ENCODE measurements at regions not wholly inside any gene's neighbourhood (a gene's known extent, or its start where the extent isn't known, plus 50 kb on each side); places are given as distances from the start of the nearest gene placed in this dataset.
"Not testable (repeated sequence)": the region's sequence is repeated elsewhere in the genome, so short reads cannot be mapped to it uniquely, and the experiment has no call there.

DNA sequence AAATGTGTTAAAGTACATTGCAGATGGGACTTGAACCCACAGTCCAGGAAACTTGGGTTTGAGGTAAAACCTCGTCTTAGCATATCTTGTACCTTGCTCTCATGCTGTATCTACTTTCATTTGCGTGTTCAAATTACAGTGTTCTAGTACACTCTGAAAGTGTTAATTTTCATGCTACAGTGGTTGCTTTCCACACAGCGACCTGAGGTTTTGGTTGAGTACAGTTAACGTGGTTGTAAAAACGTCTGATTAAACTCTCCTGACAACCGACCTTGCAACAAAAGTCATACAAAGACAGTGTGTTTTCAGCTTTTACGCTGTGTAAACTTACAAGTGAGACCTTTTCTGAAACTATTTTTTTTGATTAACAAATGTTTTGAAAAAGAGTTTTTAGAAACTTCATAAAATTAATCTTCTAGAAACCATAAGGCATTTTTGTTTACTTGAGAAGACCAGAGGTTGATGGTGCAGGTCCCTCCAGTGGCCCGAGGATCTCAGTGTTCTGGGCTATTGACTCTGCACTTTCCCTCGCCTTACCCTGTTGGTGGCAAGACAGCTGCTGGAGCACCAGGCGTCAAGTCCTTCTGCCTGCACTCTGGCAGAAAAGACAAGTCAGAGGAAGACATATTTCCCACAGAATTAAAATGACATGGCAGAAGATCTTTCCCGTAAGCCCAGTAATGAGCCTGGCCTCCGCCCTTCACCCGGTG lies 334.0 kb downstream of the THBS2 start:
- no peak for DNase-seq (ENCODE audit: low read depth, low spot score)
- Histone ChIP-seq H3K4me3 (ENCODE audit: insufficient read length, low read depth) (no peak overlapping the region), H3K27me3 (ENCODE audit: insufficient read depth, insufficient read length) (no peaks in the 10 kb centered on the region), H3K9ac (ENCODE audit: insufficient read length, low read depth) (no peak overlapping the region), H3K4me1 (ENCODE audit: insufficient read depth, insufficient read length) (no peaks in the 10 kb centered on the region), H3K9me3 (ENCODE audit: insufficient read depth, low read length) (no peaks in the 10 kb centered on the region), H3K36me3 (ENCODE audit: insufficient read depth, insufficient read length, low read length) (no peaks in the 10 kb centered on the region)
- no peak for TF ChIP-seq YY1 (IDR thresholded peaks at IDR 0.05; ENCODE audit: insufficient read depth, insufficient read length)
- TF ChIP-seq SUZ12 (IDR thresholded peaks at IDR 0.05; ENCODE audit: extremely low read depth, insufficient read depth, insufficient read length): no peak
- TF ChIP-seq ZNF274 (IDR thresholded peaks at IDR 0.05; ENCODE audit: low read depth, low read length): no peak

GRCh38 chr6:168916576-168917211 lies 337.0 kb downstream of the THBS2 start:
- TF ChIP-seq YY1 (IDR thresholded peaks at IDR 0.05; ENCODE audit: insufficient read depth, insufficient read length): no peak
- no peak for TF ChIP-seq ZNF274 (IDR thresholded peaks at IDR 0.05; ENCODE audit: low read depth, low read length)
- TF ChIP-seq SUZ12 (IDR thresholded peaks at IDR 0.05; ENCODE audit: extremely low read depth, insufficient read depth, insufficient read length): no peak
- Histone ChIP-seq H3K4me3 (ENCODE audit: insufficient read length, low read depth) (no peak overlapping the region), H3K9me3 (ENCODE audit: insufficient read depth, low read length) (no peaks in the 10 kb centered on the region), H3K36me3 (ENCODE audit: insufficient read depth, insufficient read length, low read length) (no peaks in the 10 kb centered on the region), H3K9ac (ENCODE audit: insufficient read length, low read depth) (no peak overlapping the region), H3K27me3 (ENCODE audit: insufficient read depth, insufficient read length) (no peaks in the 10 kb centered on the region), H3K4me1 (ENCODE audit: insufficient read depth, insufficient read length) (no peaks in the 10 kb centered on the region)
- DNase-seq (ENCODE audit: low read depth, low spot score): no peak

DNA sequence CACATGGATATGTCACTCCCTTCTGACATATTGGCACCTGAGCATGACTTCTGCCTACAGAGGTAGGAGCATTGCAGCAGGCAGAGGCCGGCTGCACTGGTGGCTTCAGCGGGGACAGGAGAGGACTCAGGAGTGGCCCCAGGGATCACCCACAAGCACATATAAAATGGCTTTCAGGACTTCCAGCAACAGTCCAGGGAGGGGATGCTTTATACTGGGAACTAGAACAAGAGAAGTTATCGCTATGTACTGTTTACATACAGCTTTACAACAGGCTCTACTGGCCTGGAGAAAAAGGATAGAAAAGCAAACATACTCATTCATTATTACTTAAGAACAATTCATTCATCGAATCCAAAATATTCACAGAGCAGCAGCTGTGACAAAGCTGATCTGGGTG lies 337.8 kb downstream of the THBS2 start:
- Histone ChIP-seq H3K4me1 (ENCODE audit: insufficient read depth, insufficient read length) (no peaks in the 10 kb centered on the region), H3K27me3 (ENCODE audit: insufficient read depth, insufficient read length) (no peaks in the 10 kb centered on the region), H3K9ac (ENCODE audit: insufficient read length, low read depth) (no peak overlapping the region), H3K4me3 (ENCODE audit: insufficient read length, low read depth) (no peak overlapping the region), H3K9me3 (ENCODE audit: insufficient read depth, low read length) (no peaks in the 10 kb centered on the region), H3K36me3 (ENCODE audit: insufficient read depth, insufficient read length, low read length) (no peaks in the 10 kb centered on the region)
- TF ChIP-seq SUZ12 (IDR thresholded peaks at IDR 0.05; ENCODE audit: extremely low read depth, insufficient read depth, insufficient read length) (no peak), ZNF274 (IDR thresholded peaks at IDR 0.05; ENCODE audit: low read depth, low read length) (no peak), YY1 (IDR thresholded peaks at IDR 0.05; ENCODE audit: insufficient read depth, insufficient read length) (no peak)
- no peak for DNase-seq (ENCODE audit: low read depth, low spot score)

- Histone ChIP-seq H3K9me3 (ENCODE audit: insufficient read depth, low read length) (no peaks in the 10 kb centered on the region), H3K4me1 (ENCODE audit: insufficient read depth, insufficient read length) (no peaks in the 10 kb centered on the region), H3K27me3 (ENCODE audit: insufficient read depth, insufficient read length) (no peaks in the 10 kb centered on the region), H3K4me3 (ENCODE audit: insufficient read length, low read depth) (no peak overlapping the region), H3K9ac (ENCODE audit: insufficient read length, low read depth) (no peak overlapping the region), H3K36me3 (ENCODE audit: insufficient read depth, insufficient read length, low read length) (no peaks in the 10 kb centered on the region)
- no peak for DNase-seq (ENCODE audit: low read depth, low spot score)
- TF ChIP-seq ZNF274 (IDR thresholded peaks at IDR 0.05; ENCODE audit: low read depth, low read length) (no peak), YY1 (IDR thresholded peaks at IDR 0.05; ENCODE audit: insufficient read depth, insufficient read length) (no peak), SUZ12 (IDR thresholded peaks at IDR 0.05; ENCODE audit: extremely low read depth, insufficient read depth, insufficient read length) (no peak)
These were observed 338.4 kb downstream of the THBS2 start for GRCh38 chr6:168915242-168915641.

DNA sequence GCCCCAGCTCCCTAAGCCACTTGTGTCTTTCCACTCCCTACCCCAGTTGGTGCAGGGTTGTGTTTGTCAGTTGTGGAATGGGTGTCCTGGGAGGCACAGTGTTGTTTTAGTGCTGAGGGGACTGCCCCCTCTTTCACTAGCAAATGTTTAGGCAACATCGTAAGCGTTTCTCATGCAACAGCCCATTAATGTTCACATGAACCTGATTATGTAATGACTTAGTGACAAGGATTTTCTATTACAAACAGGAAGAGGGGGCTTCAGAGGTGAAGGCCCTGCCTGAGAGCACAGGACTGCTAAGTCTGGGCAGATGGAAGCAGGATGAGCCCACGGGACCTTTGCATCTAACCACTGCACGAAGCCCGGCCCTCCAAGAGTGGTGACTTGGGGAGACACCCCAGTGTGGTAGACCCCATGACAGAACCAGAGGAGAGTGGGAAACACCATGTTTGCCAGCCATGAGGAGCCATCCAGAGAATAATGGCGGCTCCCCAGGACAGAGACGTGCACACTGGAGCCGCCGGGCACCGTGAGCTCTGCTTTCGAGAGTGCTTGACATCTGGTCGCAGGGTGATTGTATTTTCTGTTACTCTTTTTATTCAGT lies 339.7 kb downstream of the THBS2 start:
- H3K27me3 ChIP-seq (ENCODE audit: insufficient read depth, insufficient read length): no peaks in the 10 kb centered on the region
- no peaks in the 10 kb centered on the region for H3K36me3 ChIP-seq (ENCODE audit: insufficient read depth, insufficient read length, low read length)
- H3K4me3 ChIP-seq (ENCODE audit: insufficient read length, low read depth): no peak overlapping the region
- no peaks in the 10 kb centered on the region for H3K4me1 ChIP-seq (ENCODE audit: insufficient read depth, insufficient read length)
- TF ChIP-seq ZNF274 (IDR thresholded peaks at IDR 0.05; ENCODE audit: low read depth, low read length) (no peak), YY1 (IDR thresholded peaks at IDR 0.05; ENCODE audit: insufficient read depth, insufficient read length) (no peak), SUZ12 (IDR thresholded peaks at IDR 0.05; ENCODE audit: extremely low read depth, insufficient read depth, insufficient read length) (no peak)
- H3K9ac ChIP-seq (ENCODE audit: insufficient read length, low read depth): no peak overlapping the region
- DNase-seq (ENCODE audit: low read depth, low spot score): no peak
- no peaks in the 10 kb centered on the region for H3K9me3 ChIP-seq (ENCODE audit: insufficient read depth, low read length)

DNA sequence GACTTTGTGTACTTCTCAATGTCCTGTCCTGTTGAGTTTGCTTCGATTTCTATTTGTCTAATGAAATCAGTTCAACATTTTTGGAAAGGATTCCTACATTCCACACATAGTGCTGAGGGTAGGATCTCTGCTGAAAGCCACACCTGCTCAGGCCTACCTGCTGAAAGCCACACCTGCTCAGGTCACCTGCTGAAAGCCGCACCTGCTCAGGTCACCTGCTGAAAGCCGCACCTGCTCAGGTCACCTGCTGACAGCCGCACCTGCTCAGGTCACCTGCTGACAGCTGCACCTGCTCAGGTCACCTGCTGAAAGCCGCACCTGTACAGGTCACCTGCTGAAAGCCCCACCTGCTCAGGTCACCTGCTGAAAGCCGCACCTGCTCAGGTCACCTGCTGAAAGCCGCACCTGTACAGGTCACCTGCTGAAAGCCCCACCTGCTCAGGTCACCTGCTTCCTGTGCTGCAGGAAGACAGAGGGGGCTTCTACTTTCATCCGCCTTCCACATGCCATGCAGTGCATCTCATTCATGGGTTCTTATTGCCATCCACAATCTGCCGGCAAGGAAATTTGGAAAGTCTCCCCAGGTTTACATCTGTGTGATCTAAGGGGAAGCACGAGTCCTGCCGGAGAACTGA lies 340.3 kb downstream of the THBS2 start:
- H3K36me3 ChIP-seq (ENCODE audit: insufficient read depth, insufficient read length, low read length); H3K4me1 ChIP-seq (ENCODE audit: insufficient read depth, insufficient read length); H3K4me3 ChIP-seq (ENCODE audit: insufficient read length, low read depth); H3K9me3 ChIP-seq (ENCODE audit: insufficient read depth, low read length); H3K27me3 ChIP-seq (ENCODE audit: insufficient read depth, insufficient read length); DNase-seq (ENCODE audit: low read depth, low spot score); H3K9ac ChIP-seq (ENCODE audit: insufficient read length, low read depth): not testable (repeated sequence)

DNA sequence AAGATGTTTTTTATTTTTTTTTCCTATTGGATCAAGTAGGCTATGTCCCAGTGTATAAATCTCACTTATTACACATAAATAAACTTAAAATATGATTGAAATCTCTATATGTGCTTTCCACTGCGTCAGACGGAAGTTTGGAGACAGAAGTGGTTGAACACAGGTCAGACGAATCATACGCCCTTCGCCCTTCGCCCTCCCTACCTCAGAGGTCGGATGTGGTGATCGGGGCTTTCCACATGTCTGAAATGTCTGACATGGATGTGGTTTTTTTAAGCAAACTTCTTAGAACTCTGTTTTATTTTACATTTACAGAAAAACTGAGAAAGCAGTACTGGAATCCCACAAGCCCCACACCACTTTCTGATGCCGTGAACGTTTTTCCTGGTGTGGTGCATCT lies 344.4 kb downstream of the THBS2 start:
- no peaks in the 10 kb centered on the region for H3K27me3 ChIP-seq (ENCODE audit: insufficient read depth, insufficient read length)
- H3K36me3 ChIP-seq (ENCODE audit: insufficient read depth, insufficient read length, low read length): no peaks in the 10 kb centered on the region
- TF ChIP-seq ZNF274 (IDR thresholded peaks at IDR 0.05; ENCODE audit: low read depth, low read length) (no peak), SUZ12 (IDR thresholded peaks at IDR 0.05; ENCODE audit: extremely low read depth, insufficient read depth, insufficient read length) (no peak), YY1 (IDR thresholded peaks at IDR 0.05; ENCODE audit: insufficient read depth, insufficient read length) (no peak)
- peaks cover 2% of the 10 kb centered on the region for H3K4me1 ChIP-seq (ENCODE audit: insufficient read depth, insufficient read length)
- no peak overlapping the region for H3K4me3 ChIP-seq (ENCODE audit: insufficient read length, low read depth)
- H3K9me3 ChIP-seq (ENCODE audit: insufficient read depth, low read length): no peaks in the 10 kb centered on the region
- no peak for DNase-seq (ENCODE audit: low read depth, low spot score)
- no peak overlapping the region for H3K9ac ChIP-seq (ENCODE audit: insufficient read length, low read depth)
